NCI-H2107 treated with DMSO at 0.1 percent for 48 hours (cell line): ENCODE measurements at regions not wholly inside any gene's neighbourhood (a gene's known extent, or its start where the extent isn't known, plus 50 kb on each side); places are given as distances from the start of the nearest gene placed in this dataset.
"Not testable (repeated sequence)": the region's sequence is repeated elsewhere in the genome, so short reads cannot be mapped to it uniquely, and the experiment has no call there.

Source experiments
- DNase-seq: peaks from one replicate; lab custom pipeline; 2025; ENCODE audit not compliant: unreplicated experiment; lab: John Stamatoyannopoulos, UW

GRCh38 chr21:13826511-13826910, 216.9 kb downstream of the POTED start:
- not testable (repeated sequence) for DNase-seq

- not testable (repeated sequence) for DNase-seq
These were observed 215.7 kb downstream of the POTED start for GRCh38 chr21:13825218-13825778.

GRCh38 chr21:13820286-13820685, 210.7 kb downstream of the POTED start:
- not testable (repeated sequence) for DNase-seq

- not testable (repeated sequence) for DNase-seq
These were observed 202.6 kb downstream of the POTED start for GRCh38 chr21:13812191-13812590.

- DNase-seq: not testable (repeated sequence)
These were observed 201.0 kb downstream of the POTED start for GRCh38 chr21:13810559-13810958.

DNA sequence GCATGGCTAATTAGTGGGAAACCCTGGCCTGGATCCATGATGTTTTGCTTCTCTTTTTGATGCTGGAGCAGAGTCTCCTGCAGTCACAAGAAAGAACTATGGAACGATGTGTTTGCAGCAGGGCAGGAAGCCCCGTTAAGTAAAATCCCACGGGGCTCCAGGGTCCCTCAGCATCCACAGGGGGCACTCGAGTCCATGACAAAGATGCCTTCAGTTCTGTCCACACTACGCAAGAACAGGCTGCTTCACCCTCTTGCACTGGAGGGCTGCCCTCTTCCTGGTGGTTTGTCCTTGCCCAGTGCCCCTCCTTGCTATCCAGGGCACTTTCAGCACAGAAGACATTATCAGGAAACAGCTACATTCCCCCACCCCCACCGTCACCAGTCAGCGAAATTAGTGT, 196.9 kb downstream of the POTED start:
- not testable (repeated sequence) for DNase-seq

DNA sequence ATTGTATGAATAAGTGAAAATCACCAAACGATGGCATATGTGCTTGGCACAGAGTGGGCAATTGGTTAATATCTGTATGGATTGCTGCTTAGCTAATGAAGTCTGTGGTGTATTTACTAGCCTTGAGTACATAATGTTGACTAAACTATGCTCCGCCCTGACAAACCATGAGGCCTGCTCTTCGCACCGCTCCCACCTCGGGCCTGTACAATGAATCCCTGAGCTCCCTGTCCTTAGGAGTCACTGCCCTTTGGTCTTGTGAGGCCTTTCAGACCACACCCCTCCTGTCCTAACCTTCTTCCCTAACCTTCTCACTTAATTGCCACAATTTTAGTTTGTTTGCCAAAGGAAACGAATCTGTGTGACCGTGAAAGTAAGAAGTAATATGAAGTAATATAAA, 193.2 kb downstream of the POTED start:
- DNase-seq: not testable (repeated sequence)
